HepG2 (cell line): ENCODE measurements at regions not wholly inside any gene's neighbourhood (a gene's known extent, or its start where the extent isn't known, plus 50 kb on each side); places are given as distances from the start of the nearest gene placed in this dataset.

Experiments used
- ATAC-seq: fragments of 200-7000 bp; cut with Tn5 transposase; 3 replicates; pipeline ENCODE4 v1.9.1; 2020; ENCODE audit warnings: mild to moderate bottlenecking, moderate library complexity
- BruUV-seq: library from RNA; stranded (reverse); fragments of 400-500 nt; replicated peaks from 2 replicates; lab custom pipeline; 2021; lab: Mats Ljungman, UMichigan
- CTCF ChIA-PET: fragments of 300-600 bp; formaldehyde crosslinking; extraction: SDS; loops from one replicate; lab custom pipeline; 2021; ENCODE audit warnings: low total read pairs, inconsistent platforms, low intra/inter-chr PET ratio; lab: Yijun Ruan, JAX
- POLR2A ChIA-PET: fragments of 350-600 bp; sonication (Branson Sonifier 250); formaldehyde crosslinking; loops from one replicate; lab custom pipeline; 2020; ENCODE audit warnings: antibody characterized with exemption, inconsistent platforms; lab: Yijun Ruan, JAX
- DNase-seq: peaks from one replicate; pipeline ENCODE4 v3.0.0-alpha.2; 2015; ENCODE audit warnings: low spot score
- FAIRE-seq: peaks from 3 replicates; lab custom pipeline; 2011; peaks lifted over from hg19 to GRCh38; lab: Jason Lieb, UNC
- H2AFZ ChIP-seq: one replicate; pipeline ENCODE4 v1.6.1; 2011; ENCODE audit warnings: low read length, inconsistent platforms
- H3K27ac ChIP-seq: fragments of 300-600 bp; 3 replicates; pipeline ENCODE4 v1.8.0; 2011; ENCODE audit warnings: mixed run types, mild to moderate bottlenecking, mixed read lengths, low read length, inconsistent platforms; ENCODE audit not compliant: insufficient read depth; ENCODE audit errors: extremely low read length
- H3K27me3 ChIP-seq, 2 experiments: fragments of 200-600 bp in 1 of 2; 2 replicates in 1 of 2; 3 replicates in 1 of 2; pipeline versions ENCODE4 v1.6.0 to v1.8.0; 2011; ENCODE audit warnings: low read length in 2 of 2, mild to moderate bottlenecking in 2 of 2, moderate library complexity in 2 of 2, inconsistent platforms in 1 of 2; ENCODE audit not compliant: insufficient read depth in 2 of 2, control insufficient read depth in 1 of 2
- H3K36me3 ChIP-seq, 2 experiments: fragments of 200-600 bp in 1 of 2; replicated peaks in 1 of 2; 2 replicates in 1 of 2; 3 replicates in 1 of 2; pipeline versions ENCODE4 v1.5.1 to v1.8.0; 2011; ENCODE audit warnings: low read length in 2 of 2, inconsistent platforms in 1 of 2; ENCODE audit not compliant: insufficient read depth in 2 of 2, control insufficient read depth in 1 of 2
- H3K4me1 ChIP-seq: 2 replicates; pipeline ENCODE4 v1.5.1; 2012; ENCODE audit warnings: low read length, inconsistent platforms; ENCODE audit not compliant: insufficient read depth
- H3K4me2 ChIP-seq: 2 replicates; pipeline ENCODE4 v1.6.0; 2011; ENCODE audit warnings: low read depth, low read length, inconsistent platforms
- H3K4me3 ChIP-seq, 3 experiments: fragments of 200-600 bp in 1 of 3; sonication (generic), shearing (Covaris generic) in 1 of 3; replicated peaks in 1 of 3; 2 replicates each; pipeline ENCODE4 v1.5.1; 2011 to 2016; ENCODE audit warnings: low read length in 3 of 3, inconsistent platforms in 2 of 3, low read depth in 2 of 3, mild to moderate bottlenecking in 2 of 3, control low read depth in 1 of 3, mixed read lengths in 1 of 3; ENCODE audit not compliant: insufficient read depth in 1 of 3
- H3K79me2 ChIP-seq: one replicate; pipeline ENCODE4 v1.6.1; 2011; ENCODE audit warnings: low read length, inconsistent platforms; ENCODE audit not compliant: insufficient read depth
- H3K9ac ChIP-seq: 2 replicates; pipeline ENCODE4 v1.6.0; 2011; ENCODE audit warnings: mild to moderate bottlenecking, low read depth, low read length, inconsistent platforms; ENCODE audit not compliant: insufficient read depth
- H3K9me3 ChIP-seq: 2 replicates; pipeline ENCODE4 v1.5.1; 2012; ENCODE audit warnings: mild to moderate bottlenecking, low read length
- H4K20me1 ChIP-seq: 2 replicates; pipeline ENCODE4 v1.6.0; 2011; ENCODE audit warnings: inconsistent platforms, mild to moderate bottlenecking, low read length, moderate library complexity; ENCODE audit not compliant: insufficient read depth
- ARHGAP35 ChIP-seq: sonication (generic); formaldehyde crosslinking; IDR thresholded peaks from 2 replicates; pipeline ENCODE4 v1.9.0; 2022; ENCODE audit warnings: mild to moderate bottlenecking, inconsistent platforms, moderate library complexity, missing genetic modification reagents, borderline replicate concordance
- FOXM1 ChIP-seq: sonication (generic); formaldehyde crosslinking; IDR thresholded peaks from 2 replicates; pipeline ENCODE4 v1.5.0; 2020; ENCODE audit warnings: missing genetic modification reagents
- KDM4B ChIP-seq: sonication (generic); formaldehyde crosslinking; IDR thresholded peaks from 2 replicates; pipeline ENCODE4 v1.4.0; 2020; ENCODE audit warnings: missing genetic modification reagents
- MBD4 ChIP-seq: IDR thresholded peaks from 2 replicates; pipeline ENCODE4 v1.6.1; 2012; ENCODE audit warnings: low read length, inconsistent platforms, borderline replicate concordance
- NR2C2 ChIP-seq: sonication (generic); formaldehyde crosslinking; IDR thresholded peaks from 2 replicates; pipeline ENCODE4 v1.4.0; 2020; ENCODE audit warnings: missing genetic modification reagents, mild to moderate bottlenecking, moderate library complexity, borderline replicate concordance
- PHF5A ChIP-seq: IDR thresholded peaks from one replicate; pipeline ENCODE4 v1.6.1; 2018; ENCODE audit warnings: low read depth, missing genetic modification reagents; ENCODE audit not compliant: unreplicated experiment
- PHF8 ChIP-seq: sonication (generic); formaldehyde crosslinking; IDR thresholded peaks from 2 replicates; pipeline ENCODE4 v1.5.0; 2020; ENCODE audit warnings: missing genetic modification reagents
- POLR2AphosphoS2 ChIP-seq: IDR thresholded peaks from 2 replicates; pipeline ENCODE4 v1.6.1; 2011; ENCODE audit warnings: low read depth, low read length, improper control_type of control experiment
- ZBTB21 ChIP-seq: sonication (generic); formaldehyde crosslinking; IDR thresholded peaks from 2 replicates; pipeline ENCODE4 v1.4.0; 2020; ENCODE audit warnings: missing genetic modification reagents
- ZFX ChIP-seq: sonication (generic); formaldehyde crosslinking; IDR thresholded peaks from 2 replicates; pipeline ENCODE4 v1.4.0; 2020; ENCODE audit warnings: mild to moderate bottlenecking, low read depth, missing genetic modification reagents, moderate library complexity
- ZNF24 ChIP-seq: fragments of 450-650 bp; IDR thresholded peaks from 2 replicates; pipeline ENCODE4 v1.6.1; 2017; ENCODE audit warnings: antibody characterized with exemption, mild to moderate bottlenecking
- ZNF337 ChIP-seq: sonication (generic); formaldehyde crosslinking; IDR thresholded peaks from 2 replicates; pipeline ENCODE4 v1.5.1; 2020; ENCODE audit warnings: missing genetic modification reagents, low read depth, mild to moderate bottlenecking, borderline replicate concordance
- ZNF761 ChIP-seq: sonication (generic); formaldehyde crosslinking; conservative IDR thresholded peaks from 2 replicates; pipeline ENCODE4 v1.4.0; 2020; ENCODE audit warnings: mild to moderate bottlenecking, missing genetic modification reagents
- WGBS: methylation state at CpG from one replicate; pipeline ENCODE4 v1.1.6; 2017; ENCODE audit warnings: low lambda C conversion rate; 5-methylcytosine and 5-hydroxymethylcytosine counted together
- in situ Hi-C: cut with HindIII; loops from 2 replicates; pipeline ENCODE4 v1.10.0; 2017; ENCODE audit warnings: low pct_unique_long_range_greater_than_20kb; ENCODE audit not compliant: extremely low pct_ligation_motif_present
- intact Hi-C: fragments of 100-400 bp; cut with micrococcal nuclease; formaldehyde crosslinking; loops from one replicate; pipeline ENCODE4 v1.10.0; 2022; ENCODE audit not compliant: unreplicated experiment
- TF ChIP-seq, protein P1 (sequence below): sonication (generic); formaldehyde crosslinking; IDR thresholded peaks from 2 replicates; pipeline ENCODE4 v1.5.0; 2020; ENCODE audit warnings: mild to moderate bottlenecking, missing genetic modification reagents
- TF ChIP-seq, protein P2 (sequence below), 2 experiments: sonication (generic) in 1 of 2; formaldehyde crosslinking in 1 of 2; IDR thresholded peaks; 2 replicates each; pipeline versions ENCODE4 v1.4.0 to v1.6.1; 2018 to 2020; ENCODE audit warnings: missing genetic modification reagents in 2 of 2, borderline replicate concordance in 1 of 2, low read depth in 1 of 2, mild to moderate bottlenecking in 1 of 2, missing biosample characterization in 1 of 2
- TF ChIP-seq, protein P3 (sequence below): sonication (generic); formaldehyde crosslinking; IDR thresholded peaks from 2 replicates; pipeline ENCODE4 v1.8.1; 2023; ENCODE audit warnings: mild to moderate bottlenecking, missing genetic modification reagents, borderline replicate concordance
- TF ChIP-seq, protein P4 (sequence below): sonication (generic); formaldehyde crosslinking; IDR thresholded peaks from 2 replicates; pipeline ENCODE4 v1.5.0; 2020; ENCODE audit warnings: missing genetic modification reagents
- TF ChIP-seq, protein P5 (sequence below): sonication (generic); formaldehyde crosslinking; IDR thresholded peaks from 2 replicates; pipeline ENCODE4 v1.8.0; 2022; ENCODE audit warnings: missing genetic modification reagents, low read depth, mild to moderate bottlenecking, borderline replicate concordance

DNA sequence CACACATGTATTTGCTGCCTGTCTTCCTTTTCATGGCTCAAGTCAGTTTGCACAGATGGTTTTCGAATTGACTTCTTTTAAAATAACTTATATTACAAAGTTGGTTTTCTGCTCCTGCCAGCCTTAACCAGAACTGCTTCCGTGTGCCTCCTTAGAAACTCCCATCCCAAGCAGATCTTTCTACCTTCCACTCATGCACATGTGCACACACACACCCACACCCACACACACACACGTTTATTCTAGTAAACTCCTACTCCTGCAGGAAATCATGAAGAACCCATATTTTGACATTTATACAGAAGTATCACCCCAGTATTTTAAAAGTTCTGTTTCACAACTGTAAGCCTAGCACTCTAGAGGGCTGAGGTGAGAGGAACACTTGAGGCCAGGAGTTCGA, 329.5 kb upstream of the SOX9 start:
- Histone ChIP-seq H3K4me2 (no peak overlapping the region), H3K27ac (no peak overlapping the region), H3K4me1 (no peaks in the 10 kb centered on the region), H3K9ac (no peak overlapping the region), H2AFZ (no peak overlapping the region), H3K79me2 (no peaks in the 10 kb centered on the region), H3K4me3 (no peak overlapping the region), H3K36me3 (no peaks in the 10 kb centered on the region), H3K9me3 (no peaks in the 10 kb centered on the region), H4K20me1 (no peaks in the 10 kb centered on the region), H3K27me3 (0 out of 5 replicates have a peak, but pooled peaks cover 0 to 8% of the 10 kb centered on the region in 2 experiments)
- CTCF ChIA-PET: no interaction called here
- no TSS peak for BruUV-seq
- POLR2A ChIA-PET: no interaction called here
- intact Hi-C loops (no loop called here), in situ Hi-C loops (no loop called here)
- under 1% methylated on average over 4 of the region's 4 CpGs for WGBS
- FAIRE-seq: no peak
- no peak for DNase-seq
- TF ChIP-seq POLR2AphosphoS2: no peak
- TF ChIP-seq, protein P1, sequence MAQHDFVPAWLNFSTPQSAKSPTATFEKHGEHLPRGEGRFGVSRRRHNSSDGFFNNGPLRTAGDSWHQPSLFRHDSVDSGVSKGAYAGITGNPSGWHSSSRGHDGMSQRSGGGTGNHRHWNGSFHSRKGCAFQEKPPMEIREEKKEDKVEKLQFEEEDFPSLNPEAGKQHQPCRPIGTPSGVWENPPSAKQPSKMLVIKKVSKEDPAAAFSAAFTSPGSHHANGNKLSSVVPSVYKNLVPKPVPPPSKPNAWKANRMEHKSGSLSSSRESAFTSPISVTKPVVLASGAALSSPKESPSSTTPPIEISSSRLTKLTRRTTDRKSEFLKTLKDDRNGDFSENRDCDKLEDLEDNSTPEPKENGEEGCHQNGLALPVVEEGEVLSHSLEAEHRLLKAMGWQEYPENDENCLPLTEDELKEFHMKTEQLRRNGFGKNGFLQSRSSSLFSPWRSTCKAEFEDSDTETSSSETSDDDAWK (CRISPR knock-in tag): no peak
- TF ChIP-seq, protein P2, sequence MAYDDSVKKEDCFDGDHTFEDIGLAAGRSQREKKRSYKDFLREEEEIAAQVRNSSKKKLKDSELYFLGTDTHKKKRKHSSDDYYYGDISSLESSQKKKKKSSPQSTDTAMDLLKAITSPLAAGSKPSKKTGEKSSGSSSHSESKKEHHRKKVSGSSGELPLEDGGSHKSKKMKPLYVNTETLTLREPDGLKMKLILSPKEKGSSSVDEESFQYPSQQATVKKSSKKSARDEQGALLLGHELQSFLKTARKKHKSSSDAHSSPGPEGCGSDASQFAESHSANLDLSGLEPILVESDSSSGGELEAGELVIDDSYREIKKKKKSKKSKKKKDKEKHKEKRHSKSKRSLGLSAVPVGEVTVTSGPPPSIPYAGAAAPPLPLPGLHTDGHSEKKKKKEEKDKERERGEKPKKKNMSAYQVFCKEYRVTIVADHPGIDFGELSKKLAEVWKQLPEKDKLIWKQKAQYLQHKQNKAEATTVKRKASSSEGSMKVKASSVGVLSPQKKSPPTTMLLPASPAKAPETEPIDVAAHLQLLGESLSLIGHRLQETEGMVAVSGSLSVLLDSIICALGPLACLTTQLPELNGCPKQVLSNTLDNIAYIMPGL (CRISPR knock-in tag; IDR thresholded peaks at IDR 0.05; ENCODE audit: borderline replicate concordance in 1 of 2, low read depth in 1 of 2): no peak
- TF ChIP-seq ZNF24: no peak
- TF ChIP-seq, protein P3, sequence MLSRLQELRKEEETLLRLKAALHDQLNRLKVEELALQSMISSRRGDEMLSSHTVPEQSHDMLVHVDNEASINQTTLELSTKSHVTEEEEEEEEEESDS (CRISPR knock-in tag): no peak
- TF ChIP-seq, protein P4, sequence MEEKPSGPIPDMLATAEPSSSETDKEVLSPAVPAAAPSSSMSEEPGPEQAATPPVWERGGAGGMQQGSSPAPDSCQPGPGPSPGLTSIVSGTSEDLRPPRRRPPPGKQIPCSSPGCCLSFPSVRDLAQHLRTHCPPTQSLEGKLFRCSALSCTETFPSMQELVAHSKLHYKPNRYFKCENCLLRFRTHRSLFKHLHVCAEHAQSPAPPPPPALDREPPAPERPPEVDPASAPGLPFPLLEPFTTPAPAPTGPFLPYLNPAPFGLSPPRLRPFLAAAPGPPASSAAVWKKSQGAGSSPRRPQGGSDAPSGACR (CRISPR knock-in tag): no peak
- TF ChIP-seq MBD4: no peak
- no peak for TF ChIP-seq ZNF337 (CRISPR knock-in tag)
- TF ChIP-seq ARHGAP35 (CRISPR knock-in tag): no peak
- no peak for TF ChIP-seq ZBTB21 (CRISPR knock-in tag)
- no peak for TF ChIP-seq ZFX
- no peak for TF ChIP-seq PHF8
- TF ChIP-seq NR2C2 (CRISPR knock-in tag): no peak
- TF ChIP-seq PHF5A (CRISPR knock-in tag): no peak
- TF ChIP-seq, protein P5, sequence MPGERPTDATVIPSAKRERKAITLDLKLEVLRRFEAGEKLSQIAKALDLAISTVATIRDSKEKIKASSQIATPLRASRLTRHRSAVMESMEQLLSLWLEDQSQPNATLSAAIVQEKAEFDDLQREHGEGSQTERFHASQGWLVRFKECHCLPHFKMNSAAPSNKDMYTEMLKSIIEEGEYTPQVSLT (CRISPR knock-in tag): no peak
- TF ChIP-seq KDM4B: no peak
- TF ChIP-seq FOXM1 (CRISPR knock-in tag): no peak
- TF ChIP-seq ZNF761 (CRISPR knock-in tag): no peak
- ATAC-seq: no peak
